GM19043 (cell line): ENCODE measurements at regions not wholly inside any gene's neighbourhood (a gene's known extent, or its start where the extent isn't known, plus 50 kb on each side); places are given as distances from the start of the nearest gene placed in this dataset.
"Not testable (repeated sequence)": the region's sequence is repeated elsewhere in the genome, so short reads cannot be mapped to it uniquely, and the experiment has no call there.

Source experiments
- ATAC-seq: cut with Tn5 transposase; IDR thresholded peaks from one replicate; pipeline ENCODE4 v1.9.1; 2021; ENCODE audit warnings: low read depth; ENCODE audit not compliant: unreplicated experiment

GRCh38 chr4:142897518-142897917 is 51.4 kb upstream of the INPP4B start:
- not testable (repeated sequence) for ATAC-seq

- no peak for ATAC-seq
These were observed 54.5 kb upstream of the INPP4B start for GRCh38 chr4:142900622-142901021.

GRCh38 chr4:142901166-142901662 is 55.1 kb upstream of the INPP4B start:
- no peak for ATAC-seq

GRCh38 chr4:142903617-142904016 is 57.5 kb upstream of the INPP4B start:
- not testable (repeated sequence) for ATAC-seq

GRCh38 chr4:142909908-142910307 is 63.8 kb upstream of the INPP4B start:
- ATAC-seq, result no peak

GRCh38 chr4:142913034-142913433 is 66.9 kb upstream of the INPP4B start:
- ATAC-seq, result no peak

GRCh38 chr4:142913461-142914030 is 67.4 kb upstream of the INPP4B start:
- no peak for ATAC-seq

- no peak for ATAC-seq
These were observed 71.6 kb upstream of the INPP4B start for GRCh38 chr4:142917678-142918077.

- ATAC-seq, result no peak
These were observed 76.6 kb upstream of the INPP4B start for GRCh38 chr4:142922720-142923119.

- no peak for ATAC-seq
These were observed 77.5 kb upstream of the INPP4B start for GRCh38 chr4:142923619-142924018.

- ATAC-seq, result no peak
These were observed 79.1 kb upstream of the INPP4B start for GRCh38 chr4:142925161-142925560.

- ATAC-seq, result no peak
These were observed 81.6 kb upstream of the INPP4B start for GRCh38 chr4:142927721-142928120.

- ATAC-seq, result no peak
These were observed 83.4 kb upstream of the INPP4B start for GRCh38 chr4:142929526-142929925.

GRCh38 chr4:142933207-142933606 is 87.1 kb upstream of the INPP4B start:
- no peak for ATAC-seq

- ATAC-seq, result no peak
These were observed 94.6 kb upstream of the INPP4B start for GRCh38 chr4:142940425-142941330.

- no peak for ATAC-seq
These were observed 98.5 kb upstream of the INPP4B start for GRCh38 chr4:142944565-142944964.

- no peak for ATAC-seq
These were observed 106.9 kb upstream of the INPP4B start for GRCh38 chr4:142952821-142953580.

- ATAC-seq, result no peak
These were observed 108.3 kb upstream of the INPP4B start for GRCh38 chr4:142954415-142954814.

- ATAC-seq, result no peak
These were observed 109.4 kb upstream of the INPP4B start for GRCh38 chr4:142955501-142955900.

- no peak for ATAC-seq
These were observed 113.1 kb upstream of the INPP4B start for GRCh38 chr4:142959173-142959572.

GRCh38 chr4:142960126-142960525 is 114.0 kb upstream of the INPP4B start:
- ATAC-seq, result no peak
